Head of caudate nucleus (tissue), 42 donors: ENCODE measurements at regions not wholly inside any gene's neighbourhood (a gene's known extent, or its start where the extent isn't known, plus 50 kb on each side); places are given as distances from the start of the nearest gene placed in this dataset.
"Not testable (repeated sequence)": the region's sequence is repeated elsewhere in the genome, so short reads cannot be mapped to it uniquely, and the experiment has no call there.

Experiments used
- DNase-seq, 42 donors: peaks; one replicate each; pipeline versions ENCODE4 v3.0.0 to v3.0.0-alpha.2; 2020 to 2021; ENCODE audit warnings: mixed read lengths in 7 of 42
- intact Hi-C: fragments of 100-400 bp; cut with DNase I; formaldehyde crosslinking; loops from one replicate; pipeline ENCODE4 v1.15.0; 2022

DNA sequence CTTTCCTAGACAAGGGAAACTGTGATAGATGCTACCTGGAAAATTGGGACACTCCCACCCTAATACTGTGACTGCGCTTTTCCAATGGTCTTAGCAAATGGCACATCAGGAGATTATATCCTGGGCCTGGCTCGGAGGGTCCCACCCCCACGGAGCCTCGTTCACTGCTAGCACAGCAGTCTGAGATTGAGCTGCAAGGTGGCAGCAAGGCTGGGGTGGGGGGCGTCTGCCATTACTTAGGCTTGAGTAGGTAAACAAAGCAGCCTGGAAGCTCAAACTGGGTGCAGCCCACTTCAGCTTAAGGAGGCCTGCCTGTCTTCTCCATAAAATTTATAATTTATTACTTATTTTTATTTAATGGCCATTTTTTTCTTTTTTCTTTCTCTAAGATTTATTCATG lies 802.1 kb upstream of the SLC39A10 start:
- DNase-seq, result peak in 1 of 42 donors; percentile 18
- intact Hi-C loops, result no loop called here

DNA sequence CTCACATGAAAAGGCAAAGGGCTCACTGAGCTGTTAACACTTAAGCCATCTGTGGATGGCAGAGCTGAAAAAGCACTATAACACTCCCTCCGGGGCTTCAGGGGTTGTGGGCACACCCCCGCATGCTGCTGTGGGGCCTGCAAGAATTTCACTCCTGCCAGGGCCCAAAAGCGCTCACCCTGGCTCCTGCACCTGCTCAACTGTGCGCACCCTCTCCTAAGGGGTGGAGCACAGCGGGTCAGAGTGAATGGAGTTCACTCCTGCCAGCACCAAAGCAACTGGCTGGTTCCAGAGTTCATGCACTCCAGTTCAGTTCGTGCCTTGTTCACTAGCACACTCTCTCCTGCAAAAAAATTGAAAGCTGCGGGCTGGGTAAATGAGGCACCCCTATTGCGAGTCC lies 814.2 kb upstream of the SLC39A10 start:
- intact Hi-C loops, result no loop called here
- DNase-seq, result peak in 2 of 42 donors; percentile 7 to 14

DNA sequence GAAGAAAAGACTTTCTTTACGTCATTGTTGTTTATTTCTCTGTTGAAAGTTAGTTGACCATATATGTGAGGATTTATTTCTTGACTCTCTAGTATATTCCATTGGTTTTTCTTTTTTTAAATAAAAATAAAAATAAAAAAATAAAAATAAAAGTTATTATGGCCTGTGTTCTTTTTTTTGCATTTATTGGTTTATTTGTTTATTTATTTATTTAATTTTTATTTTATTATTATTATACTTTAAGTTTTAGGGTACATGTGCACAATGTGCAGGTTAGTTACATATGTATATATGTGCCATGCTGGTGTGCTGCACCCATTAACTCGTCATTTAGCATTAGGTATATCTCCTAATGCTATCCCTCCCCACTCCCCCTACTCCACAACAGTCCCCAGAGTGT lies 822.7 kb upstream of the SLC39A10 start:
- intact Hi-C loops, result not testable (repeated sequence)

DNA sequence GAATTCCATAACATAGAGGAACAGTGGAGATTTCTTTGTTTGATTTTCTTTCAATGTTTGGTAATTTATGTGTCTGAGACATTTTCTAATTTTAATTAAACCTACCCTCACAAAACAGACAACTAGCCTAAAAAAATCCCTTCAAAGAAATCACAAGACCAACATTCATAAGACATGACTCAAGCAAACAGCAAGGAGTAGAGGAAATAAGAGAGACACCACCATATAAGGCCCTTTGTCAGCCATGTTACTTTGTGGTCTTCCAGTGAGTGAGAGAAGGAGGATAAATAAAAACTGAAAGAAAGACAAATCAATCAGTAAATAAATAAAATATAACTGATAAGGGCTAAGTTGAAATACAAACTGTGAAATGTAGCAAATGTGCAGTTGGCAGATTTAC lies 830.8 kb upstream of the SLC39A10 start:
- intact Hi-C loops, result no loop called here
- DNase-seq, result no peak

More for the DNA sequence above, 822.7 kb upstream of the SLC39A10 start:
- DNase-seq, result not testable (repeated sequence)

DNA sequence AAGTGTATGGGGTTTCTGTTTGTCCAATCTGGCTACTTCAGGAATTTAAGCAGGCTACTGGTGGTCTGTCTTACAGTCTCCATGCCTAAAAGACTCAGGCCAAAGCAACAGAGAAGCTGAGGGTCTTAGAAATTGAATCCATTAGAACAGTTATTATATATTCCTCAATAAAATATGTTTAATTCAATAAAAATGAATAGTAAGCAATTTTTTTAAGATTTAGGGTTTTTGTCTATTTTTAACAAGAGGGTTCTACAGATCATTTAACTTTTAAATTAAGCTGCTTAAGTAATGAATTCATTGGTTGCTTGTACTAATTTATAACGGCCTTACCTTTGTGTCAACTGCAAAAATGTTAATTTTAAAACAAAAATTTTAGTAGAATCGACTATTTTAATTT lies 832.6 kb upstream of the SLC39A10 start:
- intact Hi-C loops, result no loop called here
- DNase-seq, result no peak

DNA sequence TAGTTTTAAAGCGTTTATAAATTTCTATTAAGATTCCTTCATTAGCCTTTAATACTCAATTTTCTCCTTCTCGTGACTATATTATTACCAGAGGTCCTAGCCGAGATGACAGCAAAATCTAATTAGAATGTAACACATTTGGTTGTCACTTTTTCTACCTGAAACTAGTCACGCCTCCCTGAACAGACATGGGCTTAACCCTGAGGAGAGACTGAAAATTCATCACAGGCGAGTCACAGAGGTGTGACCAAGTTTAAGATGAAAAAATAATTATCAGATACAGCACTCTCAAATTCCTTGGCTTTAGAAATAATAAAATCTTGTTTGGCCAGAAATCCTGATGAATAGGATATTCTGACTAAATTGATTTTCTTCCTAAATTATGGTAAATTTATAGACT lies 834.4 kb upstream of the SLC39A10 start:
- DNase-seq, result no peak
- intact Hi-C loops, result no loop called here

DNA sequence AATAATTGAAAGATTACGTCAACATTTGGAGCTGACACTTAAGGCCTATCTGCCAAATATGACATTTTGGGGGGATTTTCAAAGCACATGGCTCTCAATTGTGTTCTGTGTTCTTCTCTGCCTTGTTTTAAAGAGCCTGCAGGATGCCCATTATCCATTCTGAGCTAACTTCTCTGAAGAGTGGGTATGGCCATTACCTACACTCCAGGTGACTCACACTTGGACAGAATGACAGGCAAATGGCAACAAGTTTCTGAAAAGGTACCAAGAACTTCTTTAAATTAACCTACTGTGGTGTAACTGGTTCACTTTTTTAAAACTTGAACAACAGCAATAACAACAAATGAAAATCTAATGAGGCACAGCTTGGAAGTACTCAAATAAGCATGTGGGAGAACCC lies 834.9 kb upstream of the SLC39A10 start:
- intact Hi-C loops, result no loop called here
- no peak for DNase-seq

DNA sequence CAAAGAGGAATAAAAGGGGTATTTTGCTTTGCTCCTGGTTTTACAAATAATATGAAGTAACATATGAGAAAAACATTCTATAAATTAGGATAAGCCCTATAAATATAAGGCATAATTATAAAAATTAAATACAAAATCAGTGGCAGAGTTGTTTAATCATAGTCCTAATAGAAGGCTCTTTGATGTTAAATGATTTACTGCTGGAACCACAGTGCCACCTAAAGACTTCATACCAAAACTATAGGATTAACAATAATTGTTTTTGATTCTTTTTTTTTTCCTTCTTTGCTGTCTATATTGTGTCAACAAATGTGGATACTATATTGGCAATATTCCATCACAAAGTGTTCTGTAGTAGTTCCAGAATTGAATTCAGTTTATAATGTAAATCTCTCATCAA lies 837.7 kb upstream of the SLC39A10 start:
- no peak for DNase-seq
- intact Hi-C loops, result no loop called here

DNA sequence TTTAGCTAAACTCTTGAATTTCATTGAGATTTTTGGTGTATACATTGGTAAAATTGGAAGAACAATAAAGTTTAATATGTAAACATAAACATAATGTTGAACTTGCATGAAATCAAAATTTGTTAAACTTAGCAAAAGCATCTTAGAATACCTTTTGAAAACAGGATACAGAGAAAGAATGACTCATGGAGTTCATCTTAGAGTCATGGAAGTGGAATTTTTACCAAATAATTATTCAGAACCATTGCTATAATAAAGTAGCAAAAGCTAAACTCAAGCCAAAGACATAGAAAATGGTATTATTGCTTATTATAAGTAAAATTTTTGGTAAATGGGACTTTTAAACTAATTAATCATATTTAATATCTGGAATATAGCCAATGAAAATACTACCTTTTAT lies 841.6 kb upstream of the SLC39A10 start:
- intact Hi-C loops, result no loop called here
- DNase-seq, result no peak

DNA sequence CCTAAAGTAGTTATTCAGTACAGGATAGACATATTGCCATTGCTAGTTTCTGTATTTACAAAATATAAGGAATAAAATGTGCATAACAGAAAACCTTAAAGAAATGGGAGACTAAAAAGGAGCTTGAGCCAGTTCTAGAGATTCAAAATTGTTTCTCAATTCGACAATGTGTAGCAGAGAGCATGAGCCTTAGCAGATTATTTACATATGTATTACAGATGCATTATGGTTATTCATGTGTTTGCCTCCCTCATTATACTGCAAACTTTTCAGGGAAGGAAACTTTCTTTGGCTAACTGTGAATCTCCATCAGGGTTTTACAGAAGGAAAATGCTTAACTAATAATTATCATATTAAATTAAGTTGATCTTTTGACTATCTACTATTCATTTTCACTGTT lies 854.4 kb upstream of the SLC39A10 start:
- no peak for DNase-seq
- intact Hi-C loops, result no loop called here

DNA sequence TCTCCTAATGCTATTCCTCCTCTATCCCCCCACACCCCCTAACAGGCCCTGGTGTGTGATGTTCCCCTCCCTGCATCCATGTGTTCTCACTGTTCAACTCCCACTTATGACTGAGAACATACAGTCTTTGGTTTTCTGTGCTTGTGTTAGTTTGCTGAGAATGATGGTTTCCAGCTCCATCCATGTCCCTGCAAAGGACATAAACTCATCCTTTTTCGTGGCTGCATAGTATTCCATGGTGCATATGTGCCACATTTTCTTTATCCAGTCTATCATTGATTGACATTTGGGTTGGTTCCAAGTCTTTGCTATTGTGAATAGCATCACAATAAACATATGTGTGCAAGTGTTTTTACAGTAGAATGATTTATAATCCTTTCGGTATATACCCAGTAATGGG lies 870.0 kb upstream of the SLC39A10 start:
- DNase-seq, intact Hi-C loops: not testable (repeated sequence)

DNA sequence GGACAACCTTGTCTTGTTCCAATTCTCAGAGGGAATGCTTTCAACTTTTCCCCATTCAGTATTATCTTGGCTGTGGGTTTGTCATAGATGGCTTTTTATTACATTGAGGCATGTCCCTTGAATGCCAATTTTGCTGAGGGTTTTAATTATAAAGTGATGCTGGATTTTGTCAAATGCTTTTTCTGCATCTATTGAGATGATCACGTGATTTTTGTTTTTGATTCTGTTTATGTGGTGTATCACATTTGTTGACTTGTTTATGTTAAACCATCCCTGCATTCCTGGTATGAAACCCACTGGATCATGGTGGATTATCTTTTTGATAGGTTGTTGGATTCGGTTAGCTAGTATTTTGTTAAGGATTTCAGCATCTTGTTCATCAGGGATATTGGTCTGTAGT lies 885.6 kb upstream of the SLC39A10 start:
- DNase-seq, intact Hi-C loops: not testable (repeated sequence)

DNA sequence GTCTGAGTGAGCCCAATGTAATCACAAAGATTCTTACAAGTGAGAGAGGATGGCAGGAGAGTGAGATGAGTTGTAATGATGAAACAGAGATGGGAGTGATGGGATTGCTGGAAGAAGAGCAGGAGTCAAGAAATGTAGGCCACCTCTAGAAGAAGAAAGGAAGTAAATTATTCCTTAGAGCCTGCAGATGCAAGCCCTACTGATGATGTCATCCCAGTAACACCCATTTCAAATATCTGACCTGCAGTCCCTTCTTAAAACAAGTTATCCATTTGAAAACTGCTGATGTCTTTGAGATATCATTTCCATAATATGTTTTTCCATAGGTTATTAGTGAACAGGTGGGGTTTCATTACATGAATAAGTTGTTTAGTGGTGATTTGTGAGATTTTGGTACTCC lies 888.0 kb upstream of the SLC39A10 start:
- DNase-seq, result no peak
- intact Hi-C loops, result no loop called here

DNA sequence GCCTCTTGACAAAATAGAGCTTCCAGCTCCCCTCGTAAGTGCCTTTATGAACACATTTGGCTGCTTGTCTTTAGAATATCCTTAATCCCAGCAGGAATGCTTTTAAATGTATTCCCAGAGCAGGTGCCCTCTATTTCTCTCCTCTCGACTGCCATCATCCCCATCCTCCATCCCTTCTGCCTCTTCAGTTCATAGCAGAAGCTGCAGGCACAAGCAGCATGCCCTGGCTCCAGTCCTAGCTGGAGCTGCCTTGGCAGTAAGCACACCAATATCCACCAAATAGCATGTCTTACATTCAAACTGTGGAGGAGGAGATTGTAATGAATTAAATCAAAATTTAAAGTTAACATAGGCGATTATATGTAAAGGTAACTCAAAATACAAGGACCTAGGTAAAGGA lies 891.3 kb upstream of the SLC39A10 start:
- DNase-seq, result peak in 4 of 42 donors; percentile 1 to 15 (median 6)
- intact Hi-C loops, result no loop called here

DNA sequence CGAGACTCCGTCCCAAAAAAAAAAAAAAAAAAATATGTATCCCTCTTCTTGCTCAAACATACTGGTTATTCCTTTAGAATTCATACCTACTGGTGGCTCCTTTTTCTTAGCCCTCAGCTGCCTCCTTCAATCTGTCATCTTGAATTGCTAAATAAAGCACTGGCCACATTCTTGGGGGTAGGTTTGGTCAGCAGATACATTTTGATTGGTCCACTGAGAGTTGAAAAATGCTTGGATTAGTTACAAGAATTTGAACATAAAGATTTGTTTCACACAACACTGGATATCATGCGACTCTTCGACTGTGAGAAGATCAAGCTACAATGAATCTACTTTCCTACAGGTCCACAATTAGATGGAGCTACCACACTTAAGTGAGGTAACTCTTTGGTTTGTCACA lies 906.1 kb upstream of the SLC39A10 start:
- intact Hi-C loops, result no loop called here
- DNase-seq, result no peak

DNA sequence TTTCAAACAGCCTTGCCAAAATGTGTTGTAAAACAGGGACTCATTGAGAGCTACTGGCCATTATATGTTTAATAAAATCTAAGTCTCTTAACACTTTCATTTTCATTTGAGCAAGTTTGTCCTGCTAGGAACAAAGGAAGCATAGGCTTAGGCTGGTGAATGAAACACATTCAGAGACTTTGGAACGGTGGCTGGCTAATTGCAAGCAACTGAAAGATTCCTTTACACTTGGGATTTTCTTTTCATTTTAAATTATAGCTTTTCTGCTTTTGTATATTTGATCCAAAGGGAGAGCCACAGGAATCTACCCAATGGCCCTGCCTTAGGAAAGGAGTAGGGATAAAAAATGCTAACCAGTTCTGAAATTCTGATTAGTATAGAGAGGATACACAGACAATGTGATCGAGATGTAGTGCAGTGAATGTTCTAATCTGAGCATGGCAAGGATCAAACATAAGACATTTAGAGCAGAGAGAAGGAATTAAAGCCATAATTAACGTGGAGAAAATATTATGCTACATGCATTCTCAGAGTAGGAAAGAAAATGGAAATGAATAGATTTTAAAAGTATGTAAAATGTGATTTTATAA lies 911.4 kb upstream of the SLC39A10 start:
- no peak for DNase-seq
- intact Hi-C loops, result no loop called here

DNA sequence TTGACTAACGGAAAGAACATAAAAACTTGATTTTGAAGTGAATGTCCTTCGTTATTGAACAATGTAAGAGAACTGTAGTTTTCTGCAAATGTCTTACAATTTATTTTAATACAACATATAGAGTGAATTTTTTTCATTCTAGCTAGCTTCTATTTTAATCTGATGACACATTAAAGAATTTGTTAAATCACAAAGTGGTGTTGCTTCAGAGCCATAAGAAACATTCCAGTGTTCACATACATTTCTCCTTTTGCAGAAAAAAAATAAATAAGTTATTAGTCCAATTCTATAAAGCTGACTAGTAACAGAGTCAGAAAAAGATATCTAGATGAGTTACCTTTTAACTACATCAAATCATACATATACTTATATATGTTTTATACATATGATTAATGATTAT lies 914.3 kb upstream of the SLC39A10 start:
- intact Hi-C loops, result no loop called here
- no peak for DNase-seq

DNA sequence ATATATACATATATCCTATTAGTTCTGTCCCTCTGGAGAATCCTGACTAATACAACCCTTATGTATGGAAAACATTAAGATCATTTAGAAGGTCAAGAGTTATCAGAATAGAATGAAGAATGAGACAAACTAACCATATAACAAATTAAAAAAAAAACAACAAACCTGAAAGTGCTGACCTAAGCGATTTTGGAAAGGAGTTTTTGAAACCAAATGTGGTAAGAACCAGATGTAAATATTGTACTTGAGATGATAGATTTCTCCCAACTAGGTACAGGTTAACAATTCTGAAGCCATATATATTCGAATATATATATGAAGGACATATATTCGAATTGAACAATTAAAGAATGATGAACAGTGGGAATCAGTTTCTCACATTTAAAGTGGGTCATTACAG lies 917.8 kb upstream of the SLC39A10 start:
- no peak for DNase-seq
- intact Hi-C loops, result no loop called here

DNA sequence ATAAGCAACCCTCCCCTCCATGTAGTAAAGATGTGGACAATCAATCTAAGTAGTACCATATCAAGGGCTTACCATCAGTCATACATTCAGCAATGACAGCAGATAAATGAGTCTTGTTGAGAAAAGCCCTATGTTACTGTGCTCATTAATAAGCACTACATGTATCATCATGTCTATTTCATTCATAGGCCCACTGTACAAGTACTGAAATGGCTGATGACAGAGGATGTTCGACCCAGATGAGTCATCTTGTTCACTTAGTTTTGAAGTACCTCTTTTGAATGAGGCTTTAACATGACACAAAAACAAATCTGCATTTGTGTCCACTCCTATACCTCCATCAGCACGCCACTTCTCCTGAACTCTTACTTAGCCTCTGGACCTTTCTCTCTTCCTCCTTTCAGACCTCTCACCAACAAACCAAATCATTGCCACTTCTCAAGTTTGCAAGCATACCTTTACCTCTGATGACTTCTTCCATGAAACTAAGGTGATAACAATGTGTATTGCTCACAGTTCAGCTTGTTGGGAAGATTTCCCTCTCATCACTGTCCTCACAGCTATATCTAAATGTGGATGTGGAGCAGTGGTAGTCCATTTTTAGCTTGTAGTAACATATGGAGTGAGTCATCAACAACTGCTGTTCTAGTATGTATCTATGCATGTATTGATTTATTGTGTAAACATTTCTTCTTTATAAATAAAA lies 921.0 kb upstream of the SLC39A10 start:
- no peak for DNase-seq
- intact Hi-C loops, result no loop called here

DNA sequence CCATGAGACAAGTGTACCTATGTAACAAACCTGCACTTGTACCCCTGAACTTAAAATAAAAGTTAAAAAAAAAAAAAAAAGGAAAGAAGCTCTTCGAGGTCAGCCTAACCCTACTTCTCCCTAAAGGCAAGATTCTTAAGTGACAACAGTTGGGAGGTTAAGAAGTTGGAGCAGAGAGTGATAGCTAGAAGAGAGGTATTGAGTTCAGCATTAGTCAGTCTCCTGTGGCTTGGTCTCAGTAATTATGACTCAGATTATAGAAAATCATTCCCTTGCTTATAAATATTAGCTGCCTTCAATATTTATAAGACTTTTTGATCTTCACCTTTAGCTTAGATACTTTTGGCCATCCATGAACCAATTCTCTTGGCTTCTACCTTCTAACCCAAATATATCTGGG lies 926.8 kb upstream of the SLC39A10 start:
- intact Hi-C loops, result no loop called here
- DNase-seq, result no peak

DNA sequence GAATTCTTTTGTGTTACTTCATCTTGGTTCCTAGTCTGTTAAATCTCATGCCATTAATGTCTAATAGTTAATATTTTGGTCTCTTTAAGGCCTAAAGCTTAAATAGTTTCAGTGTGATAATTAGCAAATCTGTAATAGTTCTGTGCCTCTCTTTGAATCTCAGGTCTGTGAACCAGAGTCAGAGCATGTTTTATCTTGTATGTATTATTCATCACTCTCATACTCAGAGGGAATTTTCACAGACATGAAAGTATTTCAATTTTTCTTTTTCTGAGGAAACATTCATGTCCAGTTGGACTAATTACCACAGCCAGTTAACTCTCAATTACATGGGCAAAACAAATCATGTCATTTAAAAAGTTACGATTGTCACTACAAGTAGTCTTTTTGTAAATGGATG lies 931.9 kb upstream of the SLC39A10 start:
- intact Hi-C loops, result no loop called here
- no peak for DNase-seq
